Spleen (tissue), 11 donors: ENCODE measurements at regions not wholly inside any gene's neighbourhood (a gene's known extent, or its start where the extent isn't known, plus 50 kb on each side); places are given as distances from the start of the nearest gene placed in this dataset.

Experiments
- DNase-seq: peaks from one replicate; pipeline ENCODE4 v3.0.0-alpha.2; 2020
- H3K27ac ChIP-seq, 8 donors: fragments of 200-600 bp; sonication (generic) in 7 of 8; 1 replicate in 4 of 8; 2 replicates in 4 of 8; pipeline versions ENCODE4 v1.5.0 to v1.8.0; 2016 to 2021; ENCODE audit warnings: inconsistent platforms in 4 of 8, mild to moderate bottlenecking in 4 of 8, moderate library complexity in 1 of 8
- H3K27me3 ChIP-seq, 7 donors: fragments of 200-600 bp; sonication (generic) in 6 of 7; replicated peaks in 1 of 7; 1 replicate in 4 of 7; 2 replicates in 3 of 7; pipeline versions ENCODE4 v1.5.0 to v1.8.0; 2016 to 2021; ENCODE audit warnings: inconsistent platforms in 3 of 7, mild to moderate bottlenecking in 1 of 7
- H3K36me3 ChIP-seq, 6 donors: fragments of 200-600 bp; sonication (generic) in 5 of 6; 1 replicate in 4 of 6; 2 replicates in 2 of 6; pipeline versions ENCODE4 v1.5.0 to v1.8.0; 2016 to 2021; ENCODE audit warnings: inconsistent platforms in 2 of 6
- H3K4me1 ChIP-seq, 6 donors: fragments of 200-600 bp; sonication (generic) in 5 of 6; 1 replicate in 3 of 6; 2 replicates in 3 of 6; pipeline versions ENCODE4 v1.5.0 to v1.8.0; 2016 to 2021; ENCODE audit warnings: inconsistent platforms in 3 of 6
- H3K4me3 ChIP-seq, 8 donors: fragments of 200-600 bp; sonication (generic) in 7 of 8; 1 replicate in 4 of 8; 2 replicates in 4 of 8; pipeline versions ENCODE4 v1.5.0 to v1.8.0; 2016 to 2021; ENCODE audit warnings: inconsistent platforms in 4 of 8, mild to moderate bottlenecking in 4 of 8, moderate library complexity in 2 of 8
- H3K9me3 ChIP-seq, 8 donors: fragments of 200-600 bp; sonication (generic) in 7 of 8; 1 replicate in 4 of 8; 2 replicates in 4 of 8; pipeline versions ENCODE4 v1.5.0 to v1.8.0; 2016 to 2021; ENCODE audit warnings: inconsistent platforms in 4 of 8
- POLR2A ChIP-seq, 3 donors: fragments of 450-650 bp; IDR thresholded peaks; one replicate each; pipeline ENCODE4 v1.5.1; 2017; ENCODE audit warnings: antibody characterized with exemption in 3 of 3, mild to moderate bottlenecking in 1 of 3
- POLR2AphosphoS5 ChIP-seq, 3 donors: sonication (generic); formaldehyde crosslinking; IDR thresholded peaks; one replicate each; pipeline ENCODE4 v1.5.1; 2017; ENCODE audit warnings: antibody characterized with exemption in 3 of 3
- WGBS, 5 donors: extraction: QIAGEN DNeasy Blood & Tissue Kit in 3 of 5; methylation state at CpG; one replicate each; pipeline versions ENCODE4 v1.1.5 to v1.1.7; 2013 to 2018; 5-methylcytosine and 5-hydroxymethylcytosine counted together
- intact Hi-C: fragments of 100-400 bp; cut with DNase I; formaldehyde crosslinking; loops from one replicate; pipeline ENCODE4 v1.15.0; 2023; ENCODE audit warnings: low total_unique reads
- TF ChIP-seq, protein P1 (sequence below), 11 experiments: fragments of 200-600 bp in 7 of 11; fragments of 450-650 bp in 4 of 11; sonication (generic) in 4 of 11; IDR thresholded peaks in 8 of 11; conservative IDR thresholded peaks in 3 of 11; 1 replicate in 7 of 11; 2 replicates in 4 of 11; pipeline versions ENCODE4 v1.4.0 to v1.8.0; 2016 to 2021; ENCODE audit warnings: antibody characterized with exemption in 11 of 11, inconsistent platforms in 4 of 11, mild to moderate bottlenecking in 1 of 11
- donor health status: healthy with polysubstance abuse.
- donor health status: DM: no; HTN: no; CAD: no; lungs with moderate emphysema.
- donor health status: DM: no; HTN: no; CAD: no.
- donor health status: Bipolar disorder and iron deficiency.
- donor health status: healthy.
- donor health status: DM: no; HTN: no; CAD: no.
- donor health status: DM: yes; HTN: yes; CAD: no.

DNA sequence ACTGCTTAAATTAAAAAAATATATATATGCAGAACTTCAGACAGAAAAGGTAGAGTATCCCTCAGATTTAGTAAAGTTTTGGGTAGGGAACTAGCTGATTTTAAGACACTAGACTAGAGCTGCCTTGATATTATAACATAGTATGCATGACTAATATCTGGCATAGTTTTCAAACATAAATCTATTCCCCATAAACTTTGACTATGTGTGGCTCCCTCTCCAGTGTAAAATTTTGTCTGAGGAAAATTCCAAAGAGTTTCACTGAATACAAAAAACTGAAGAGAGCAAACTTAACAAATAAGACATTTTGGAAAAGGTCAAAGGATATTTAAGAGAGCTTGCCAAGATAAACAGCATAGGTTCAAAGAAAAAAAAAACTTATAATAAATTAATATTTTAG lies 66.2 kb upstream of the ZNF462 start:
- no peak overlapping the region for H3K4me3 ChIP-seq
- no peaks in the 10 kb centered on the region for H3K36me3 ChIP-seq
- intact Hi-C loops: no loop called here
- H3K4me1 ChIP-seq: no peaks in the 10 kb centered on the region
- no peak for DNase-seq
- H3K27me3 ChIP-seq: no peaks in the 10 kb centered on the region
- H3K27ac ChIP-seq: no peak overlapping the region
- H3K9me3 ChIP-seq: no peaks in the 10 kb centered on the region
- TF ChIP-seq, protein P1, sequence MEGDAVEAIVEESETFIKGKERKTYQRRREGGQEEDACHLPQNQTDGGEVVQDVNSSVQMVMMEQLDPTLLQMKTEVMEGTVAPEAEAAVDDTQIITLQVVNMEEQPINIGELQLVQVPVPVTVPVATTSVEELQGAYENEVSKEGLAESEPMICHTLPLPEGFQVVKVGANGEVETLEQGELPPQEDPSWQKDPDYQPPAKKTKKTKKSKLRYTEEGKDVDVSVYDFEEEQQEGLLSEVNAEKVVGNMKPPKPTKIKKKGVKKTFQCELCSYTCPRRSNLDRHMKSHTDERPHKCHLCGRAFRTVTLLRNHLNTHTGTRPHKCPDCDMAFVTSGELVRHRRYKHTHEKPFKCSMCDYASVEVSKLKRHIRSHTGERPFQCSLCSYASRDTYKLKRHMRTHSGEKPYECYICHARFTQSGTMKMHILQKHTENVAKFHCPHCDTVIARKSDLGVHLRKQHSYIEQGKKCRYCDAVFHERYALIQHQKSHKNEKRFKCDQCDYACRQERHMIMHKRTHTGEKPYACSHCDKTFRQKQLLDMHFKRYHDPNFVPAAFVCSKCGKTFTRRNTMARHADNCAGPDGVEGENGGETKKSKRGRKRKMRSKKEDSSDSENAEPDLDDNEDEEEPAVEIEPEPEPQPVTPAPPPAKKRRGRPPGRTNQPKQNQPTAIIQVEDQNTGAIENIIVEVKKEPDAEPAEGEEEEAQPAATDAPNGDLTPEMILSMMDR (IDR thresholded peaks at IDR 0.05 in 8 of 11, conservative IDR thresholded peaks at IDR 0.05 in 3 of 11): no peak
- no peak for TF ChIP-seq POLR2AphosphoS5 (IDR thresholded peaks at IDR 0.05)
- TF ChIP-seq POLR2A (IDR thresholded peaks at IDR 0.05): no peak

DNA sequence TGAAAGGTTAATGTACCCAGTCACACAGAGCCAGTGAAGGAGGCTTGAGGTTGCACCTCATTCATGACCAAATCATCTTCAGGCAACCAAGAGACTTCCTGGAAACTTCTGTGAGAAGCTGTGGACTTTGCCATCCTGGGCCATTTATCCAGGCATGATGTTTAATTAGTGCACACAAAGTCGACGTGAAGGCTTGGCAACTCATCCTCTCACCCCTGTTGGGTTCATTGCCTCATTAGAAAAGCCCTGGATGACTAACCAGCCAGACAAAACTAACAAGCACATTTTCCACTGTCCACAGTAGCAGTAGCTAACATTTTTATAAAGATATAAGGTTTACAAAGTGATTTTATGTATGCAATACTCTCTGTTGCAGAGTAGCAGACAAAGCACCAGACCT lies 65.7 kb upstream of the ZNF462 start:
- Histone ChIP-seq H3K4me3 (no peak overlapping the region), H3K4me1 (no peaks in the 10 kb centered on the region), H3K36me3 (no peaks in the 10 kb centered on the region), H3K27me3 (no peaks in the 10 kb centered on the region), H3K9me3 (no peaks in the 10 kb centered on the region), H3K27ac (no peak overlapping the region)
- intact Hi-C loops: no loop called here
- WGBS, 5 donors: 59 to 92% (median 88%) methylated on average over 2 of the region's 2 CpGs
- TF ChIP-seq POLR2AphosphoS5 (IDR thresholded peaks at IDR 0.05): no peak
- DNase-seq: no peak

DNA sequence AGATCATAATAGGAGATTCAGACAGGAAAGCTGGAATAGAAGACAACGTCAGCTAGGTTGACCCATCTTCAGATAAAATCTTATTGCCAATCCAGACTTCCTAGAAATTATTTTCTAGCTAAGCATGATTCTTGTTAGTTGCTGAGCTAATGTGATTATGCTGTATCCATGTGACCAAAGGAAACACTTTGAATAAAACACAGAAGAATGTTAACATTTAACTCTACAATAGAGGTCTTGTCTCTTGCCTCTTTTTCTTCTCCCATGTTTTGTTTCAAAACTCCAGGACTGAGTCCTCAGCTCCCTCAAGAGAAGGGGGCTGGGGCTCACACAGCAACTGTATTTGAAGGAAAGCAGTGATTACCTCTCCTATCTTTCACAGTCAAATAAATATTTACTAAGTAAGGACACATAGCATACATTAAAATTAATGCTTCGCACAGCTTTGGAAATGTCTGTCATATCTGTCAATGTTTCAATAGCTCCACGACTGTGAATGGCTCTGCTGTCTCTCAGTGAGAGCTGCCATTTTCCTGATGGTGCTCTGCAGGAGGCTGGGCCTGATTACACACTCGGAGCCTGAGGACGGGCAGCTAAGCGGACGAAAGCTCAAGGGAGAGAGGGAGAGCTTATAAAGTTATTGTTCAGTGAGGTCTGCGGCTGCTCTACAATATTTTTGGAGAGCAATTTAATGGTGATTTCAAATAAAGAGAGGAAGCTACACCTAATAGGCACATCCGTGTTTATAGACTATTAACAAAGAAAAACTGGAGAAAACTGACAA lies 64.8 kb upstream of the ZNF462 start:
- H3K9me3 ChIP-seq: no peaks in the 10 kb centered on the region
- intact Hi-C loops: no loop called here
- WGBS, 5 donors: 79 to 87% (median 84%) methylated on average over 9 of the region's 9 CpGs
- TF ChIP-seq, protein P1 (IDR thresholded peaks at IDR 0.05 in 8 of 11, conservative IDR thresholded peaks at IDR 0.05 in 3 of 11): no peak
- TF ChIP-seq POLR2AphosphoS5 (IDR thresholded peaks at IDR 0.05): no peak
- no peak for TF ChIP-seq POLR2A (IDR thresholded peaks at IDR 0.05)
- no peaks in the 10 kb centered on the region for H3K36me3 ChIP-seq
- no peak overlapping the region for H3K27ac ChIP-seq
- H3K4me3 ChIP-seq: no peak overlapping the region
- DNase-seq: no peak
- H3K27me3 ChIP-seq: no peaks in the 10 kb centered on the region
- no peaks in the 10 kb centered on the region for H3K4me1 ChIP-seq

DNA sequence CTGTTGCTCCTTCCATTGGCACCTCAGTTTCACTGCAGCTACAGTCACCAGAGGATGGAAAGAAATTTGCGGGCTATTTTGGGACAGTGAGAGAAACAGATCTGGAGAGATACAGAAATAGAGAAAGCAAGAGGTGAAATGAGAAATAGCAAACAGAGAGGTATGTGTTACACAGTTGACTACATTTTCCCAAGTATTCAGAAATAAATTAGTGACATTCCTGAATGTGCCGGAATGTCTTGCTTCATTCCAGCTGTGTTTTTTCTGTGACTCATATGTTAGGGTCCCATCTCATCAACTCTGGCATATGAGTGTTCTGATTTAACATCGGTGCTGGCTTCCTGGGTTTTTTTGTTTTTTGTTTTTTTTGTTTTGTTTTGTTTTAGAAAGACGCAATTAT lies 63.8 kb upstream of the ZNF462 start:
- 68 to 92% (median 84%) methylated on average over 4 of the region's 4 CpGs for WGBS, 5 donors
- H3K4me1 ChIP-seq: no peaks in the 10 kb centered on the region
- no peak overlapping the region for H3K4me3 ChIP-seq
- no peak for TF ChIP-seq POLR2AphosphoS5 (IDR thresholded peaks at IDR 0.05)
- TF ChIP-seq POLR2A (IDR thresholded peaks at IDR 0.05): no peak
- TF ChIP-seq, protein P1 (IDR thresholded peaks at IDR 0.05 in 8 of 11, conservative IDR thresholded peaks at IDR 0.05 in 3 of 11): no peak
- H3K27ac ChIP-seq: no peak overlapping the region
- intact Hi-C loops: no loop called here
- H3K9me3 ChIP-seq: peaks cover 0 to 5% (median 0%) of the 10 kb centered on the region in 8 donors
- H3K27me3 ChIP-seq: no peaks in the 10 kb centered on the region
- DNase-seq: no peak
- H3K36me3 ChIP-seq: no peaks in the 10 kb centered on the region
